ENCODE measurements at regions not wholly inside any gene's neighbourhood (a gene's known extent, or its start where the extent isn't known, plus 50 kb on each side); places are given as distances from the start of the nearest gene placed in this dataset.

GRCh38 chr1:172950528-172950927 is 100.2 kb downstream of the TNFSF18 start:
- DNase-seq (ENCODE audit: low spot score): no peak
- H3K9me3 Mint-ChIP-seq: no peaks in the 10 kb centered on the region
- H3K4me2 ChIP-seq: no peak overlapping the region
- no peak overlapping the region for H3K27ac ChIP-seq
- H3F3A ChIP-seq (ENCODE audit: low read depth): no peaks in the 10 kb centered on the region
- H3K27me3 ChIP-seq: no peaks in the 10 kb centered on the region
- H3K4me3 ChIP-seq: no peak overlapping the region
- no peak overlapping the region for H3K9ac ChIP-seq
- no peaks in the 10 kb centered on the region for H3K4me1 Mint-ChIP-seq
- H3K36me3 ChIP-seq: no peaks in the 10 kb centered on the region
- no peak overlapping the region for H3K4me3 Mint-ChIP-seq
- no peaks in the 10 kb centered on the region for H3K9me3 ChIP-seq (ENCODE audit: low read depth)
- TF ChIP-seq EZH2phosphoT487 (IDR thresholded peaks at IDR 0.05): no peak
- TF ChIP-seq CTCF (IDR thresholded peaks at IDR 0.05): no peak
- no peak for TF ChIP-seq EZH2 (IDR thresholded peaks at IDR 0.05)
- no peaks in the 10 kb centered on the region for H3K4me1 ChIP-seq
- no peaks in the 10 kb centered on the region for H3K27me3 Mint-ChIP-seq (ENCODE audit: insufficient read depth, low read depth)
- no peaks in the 10 kb centered on the region for H3K79me2 ChIP-seq (ENCODE audit: low read depth)
- no peaks in the 10 kb centered on the region for H4K20me1 ChIP-seq (ENCODE audit: low read depth)
- no peak overlapping the region for H3K27ac Mint-ChIP-seq
- no peak overlapping the region for H2AFZ ChIP-seq (replicated peaks)
- H3K36me3 Mint-ChIP-seq: no peaks in the 10 kb centered on the region

GRCh38 chr1:172951730-172952365 is 98.9 kb downstream of the TNFSF18 start:
- H3K4me3 Mint-ChIP-seq: no peak overlapping the region
- H3K9me3 Mint-ChIP-seq: no peaks in the 10 kb centered on the region
- no peaks in the 10 kb centered on the region for H3K27me3 ChIP-seq

GRCh38 chr1:172952516-172952915 is 98.2 kb downstream of the TNFSF18 start:
- H4K20me1 ChIP-seq (ENCODE audit: low read depth): no peaks in the 10 kb centered on the region
- H3K4me2 ChIP-seq: no peak overlapping the region
- Mint-ChIP-seq H3K4me3 (no peak overlapping the region), H3K27ac (no peak overlapping the region), H3K4me1 (no peaks in the 10 kb centered on the region), H3K27me3 (ENCODE audit: insufficient read depth, low read depth) (no peaks in the 10 kb centered on the region), H3K36me3 (no peaks in the 10 kb centered on the region), H3K9me3 (no peaks in the 10 kb centered on the region)
- H3K27me3 ChIP-seq: no peaks in the 10 kb centered on the region
- no peaks in the 10 kb centered on the region for H3K36me3 ChIP-seq
- no peak overlapping the region for H2AFZ ChIP-seq (replicated peaks)
- DNase-seq (ENCODE audit: low spot score): no peak
- no peak overlapping the region for H3K9ac ChIP-seq
- H3K4me1 ChIP-seq: no peaks in the 10 kb centered on the region
- no peaks in the 10 kb centered on the region for H3K79me2 ChIP-seq (ENCODE audit: low read depth)
- no peak overlapping the region for H3K27ac ChIP-seq
- no peak for TF ChIP-seq EZH2phosphoT487 (IDR thresholded peaks at IDR 0.05)
- TF ChIP-seq EZH2 (IDR thresholded peaks at IDR 0.05): no peak
- TF ChIP-seq CTCF (IDR thresholded peaks at IDR 0.05): no peak
- H3F3A ChIP-seq (ENCODE audit: low read depth): no peaks in the 10 kb centered on the region
- no peaks in the 10 kb centered on the region for H3K9me3 ChIP-seq (ENCODE audit: low read depth)
- H3K4me3 ChIP-seq: no peak overlapping the region

More at GRCh38 chr1:172951730-172952365, 98.9 kb downstream of the TNFSF18 start:
- Histone ChIP-seq H3K79me2 (ENCODE audit: low read depth) (no peaks in the 10 kb centered on the region), H3K36me3 (no peaks in the 10 kb centered on the region), H3K9me3 (ENCODE audit: low read depth) (no peaks in the 10 kb centered on the region), H3F3A (ENCODE audit: low read depth) (no peaks in the 10 kb centered on the region), H2AFZ (replicated peaks) (no peak overlapping the region), H4K20me1 (ENCODE audit: low read depth) (no peaks in the 10 kb centered on the region), H3K9ac (no peak overlapping the region), H3K4me3 (no peak overlapping the region), H3K4me2 (no peak overlapping the region), H3K4me1 (no peaks in the 10 kb centered on the region), H3K27ac (no peak overlapping the region)
- H3K36me3 Mint-ChIP-seq: no peaks in the 10 kb centered on the region
- H3K27ac Mint-ChIP-seq: no peak overlapping the region
- DNase-seq (ENCODE audit: low spot score): no peak
- TF ChIP-seq EZH2phosphoT487 (IDR thresholded peaks at IDR 0.05) (no peak), EZH2 (IDR thresholded peaks at IDR 0.05) (no peak), CTCF (IDR thresholded peaks at IDR 0.05) (no peak)
- no peaks in the 10 kb centered on the region for H3K4me1 Mint-ChIP-seq
- H3K27me3 Mint-ChIP-seq (ENCODE audit: insufficient read depth, low read depth): no peaks in the 10 kb centered on the region
